Right forelimb (tissue), 1 donor: ENCODE measurements at regions not wholly inside any gene's neighbourhood (a gene's known extent, or its start where the extent isn't known, plus 50 kb on each side); places are given as distances from the start of the nearest gene placed in this dataset.
A peak's percentile ranks its signal among the peaks of the same experiment; 100 is the strongest.

Experiments used
- DNase-seq: peaks from one replicate; pipeline ENCODE4 v3.0.0-alpha.2; 2018

GRCh38 chr2:216553482-216554240, 55.0 kb downstream of the RPL37A start:
- DNase-seq, result no peak

DNA sequence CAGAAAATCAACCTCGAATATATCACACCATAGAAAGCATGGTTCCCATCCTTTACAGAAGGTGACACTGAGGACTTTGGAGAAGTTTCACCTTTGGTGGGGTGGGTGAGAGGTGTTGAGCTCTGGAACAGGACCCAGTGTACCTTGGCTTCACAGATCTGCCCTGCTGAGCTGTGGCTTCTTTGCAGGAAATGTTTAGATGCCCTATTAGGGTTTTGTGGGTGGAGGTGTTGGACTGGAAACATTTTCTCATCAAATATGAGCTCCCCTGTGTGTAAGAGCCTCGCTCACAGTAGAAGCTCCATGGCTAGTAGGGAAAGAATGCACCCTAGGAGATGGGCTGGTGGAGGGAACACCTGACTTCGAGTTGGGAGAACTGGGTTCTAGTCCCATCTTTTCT, 55.6 kb downstream of the RPL37A start:
- no peak for DNase-seq

DNA sequence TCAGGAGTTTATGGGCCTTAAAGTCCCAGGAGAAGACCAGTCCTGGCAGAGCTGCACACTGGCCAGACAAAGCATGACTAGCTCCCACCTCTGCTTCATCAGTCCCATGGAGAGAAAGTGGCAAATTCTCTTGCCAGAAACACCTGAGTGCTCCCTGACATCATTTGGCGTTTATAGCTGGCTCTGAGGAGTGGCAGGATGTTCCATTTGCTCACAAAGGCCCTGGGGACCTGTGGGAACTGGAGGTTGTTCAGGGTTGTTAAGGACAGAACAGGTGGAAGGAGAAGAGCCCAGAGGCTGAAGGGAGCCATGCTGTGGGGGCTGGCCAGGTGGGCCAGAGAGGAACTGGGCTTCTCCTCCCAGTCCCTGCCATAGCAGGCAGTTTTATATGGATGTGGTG, 56.1 kb downstream of the RPL37A start:
- DNase-seq, result no peak

- no peak for DNase-seq
Observed at GRCh38 chr2:216555274-216555673, 56.6 kb downstream of the RPL37A start.

- DNase-seq, result no peak
Observed at GRCh38 chr2:216556202-216556601, 57.6 kb downstream of the RPL37A start.

GRCh38 chr2:216557413-216557812, 58.8 kb downstream of the RPL37A start:
- DNase-seq, result no peak

GRCh38 chr2:216557820-216558219, 59.2 kb downstream of the RPL37A start:
- DNase-seq, result no peak

DNA sequence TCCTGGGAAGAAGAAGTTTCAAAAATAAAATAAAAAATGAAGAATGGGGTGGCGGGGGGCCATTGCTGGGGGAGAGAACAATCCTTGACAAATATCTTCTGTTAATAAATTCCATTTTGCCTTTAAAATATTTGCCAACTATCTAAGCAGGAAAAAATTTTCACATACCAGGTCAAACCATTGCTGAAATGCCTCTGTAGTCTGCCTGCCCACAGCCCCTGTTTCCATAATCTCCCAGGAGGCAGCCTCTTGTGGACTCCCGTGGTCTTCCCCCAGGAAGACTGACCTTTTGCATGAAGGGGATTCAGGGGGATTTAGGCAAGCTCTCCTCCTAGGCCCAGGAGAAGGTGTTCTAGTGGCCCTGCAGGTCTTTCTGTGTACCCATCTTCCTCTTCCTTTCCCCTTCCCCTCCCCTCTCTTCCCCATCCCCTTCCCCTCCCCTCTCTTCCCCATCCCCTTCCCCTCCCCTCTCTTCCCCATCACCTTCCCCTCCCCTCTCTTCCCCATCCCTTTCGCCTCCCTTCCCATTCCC, 61.0 kb downstream of the RPL37A start:
- no peak for DNase-seq

- DNase-seq, result no peak
Observed at GRCh38 chr2:216560838-216561270, 62.2 kb downstream of the RPL37A start.

DNA sequence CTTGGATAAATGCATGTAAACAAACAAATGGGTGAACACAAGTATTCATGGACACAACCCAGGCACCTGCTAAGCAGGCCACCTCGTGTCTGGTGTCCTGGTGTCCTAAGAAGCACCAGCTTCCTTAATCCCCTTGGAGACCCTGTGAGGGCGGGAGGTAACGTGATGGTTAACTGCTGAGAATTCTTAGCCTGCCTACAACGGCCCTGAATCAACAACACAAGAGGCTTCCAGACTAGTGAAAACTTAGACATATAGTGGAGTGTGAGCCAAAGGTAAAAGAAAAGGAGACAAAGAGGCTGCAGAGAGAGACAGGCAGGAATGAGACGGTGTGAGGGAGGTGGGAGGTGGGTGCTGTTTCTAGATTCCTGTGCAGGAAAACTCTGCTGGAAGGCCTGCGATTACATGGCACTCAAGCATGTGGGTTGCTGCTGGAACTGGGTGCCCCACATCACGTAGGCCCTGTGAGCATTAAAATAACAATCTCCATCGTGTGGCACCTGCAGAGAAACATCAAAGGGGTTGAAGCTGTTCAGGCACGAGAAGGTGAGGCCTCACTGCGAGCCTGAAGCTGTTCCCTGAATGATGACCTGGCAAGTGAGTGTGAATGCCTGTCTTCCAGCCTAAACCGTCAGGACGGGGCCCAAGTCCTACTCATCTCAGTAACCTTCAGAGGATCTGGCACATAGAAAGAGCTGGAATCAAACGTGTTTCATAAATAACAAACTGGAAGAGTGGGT, 64.2 kb downstream of the RPL37A start:
- DNase-seq, result no peak

DNA sequence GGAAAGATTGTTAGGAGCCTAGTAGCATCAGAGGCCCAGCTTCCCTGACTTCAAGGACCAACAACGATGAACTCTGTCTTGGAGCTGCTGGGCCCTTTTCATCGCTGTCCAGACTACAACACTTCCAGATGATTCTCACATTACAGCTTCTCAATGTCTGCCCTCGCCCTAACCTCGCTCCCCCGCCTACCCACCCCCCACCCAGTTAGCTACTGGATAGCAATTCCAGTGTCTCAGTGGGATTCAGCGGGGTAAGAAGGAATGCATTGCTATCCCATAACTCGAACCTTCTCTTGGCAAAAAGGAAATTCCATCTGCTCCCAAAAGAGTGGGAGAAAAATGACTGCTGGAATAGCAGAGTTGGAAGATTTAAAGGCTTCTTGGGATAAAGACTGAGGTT, 65.0 kb downstream of the RPL37A start:
- DNase-seq, result no peak

DNA sequence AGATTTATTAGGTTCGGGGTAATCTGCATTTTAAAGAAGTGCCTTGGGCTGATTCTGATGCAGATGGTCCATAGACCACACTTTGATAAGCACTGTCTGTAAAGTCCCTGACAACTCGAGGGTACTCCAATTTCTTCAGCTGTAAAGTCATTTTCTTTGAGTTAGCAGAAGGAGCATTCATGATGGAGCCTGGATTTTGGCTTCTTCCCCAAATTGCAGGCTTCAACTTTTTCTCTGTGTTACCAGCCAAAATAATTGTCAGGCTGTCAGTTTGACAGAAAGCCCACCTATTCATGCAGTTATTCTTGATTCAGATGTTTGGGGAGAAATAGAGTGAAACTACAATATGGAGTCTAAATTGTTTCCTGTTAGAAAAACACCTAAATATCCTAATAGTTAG, 66.0 kb downstream of the RPL37A start:
- no peak for DNase-seq

DNA sequence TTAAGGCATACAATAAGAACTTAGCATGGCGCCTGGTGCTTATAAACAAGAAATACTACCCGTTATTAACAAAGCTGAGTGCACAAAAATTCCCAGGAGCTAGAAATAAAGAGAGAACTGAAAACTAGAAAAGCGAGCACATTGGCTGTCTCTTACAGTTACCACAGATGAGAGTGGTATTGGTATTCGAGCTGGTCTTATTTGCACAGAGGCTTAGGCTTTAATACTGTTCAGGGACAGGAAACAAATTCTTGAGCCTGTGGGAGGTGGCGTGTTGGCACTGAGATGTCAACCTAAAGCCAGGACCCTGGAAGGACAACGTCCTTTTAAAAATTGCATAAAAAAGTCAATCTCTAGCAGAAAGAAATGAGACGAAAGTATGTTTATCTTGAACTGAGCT, 67.3 kb upstream of the IGFBP2 start:
- DNase-seq, result no peak

DNA sequence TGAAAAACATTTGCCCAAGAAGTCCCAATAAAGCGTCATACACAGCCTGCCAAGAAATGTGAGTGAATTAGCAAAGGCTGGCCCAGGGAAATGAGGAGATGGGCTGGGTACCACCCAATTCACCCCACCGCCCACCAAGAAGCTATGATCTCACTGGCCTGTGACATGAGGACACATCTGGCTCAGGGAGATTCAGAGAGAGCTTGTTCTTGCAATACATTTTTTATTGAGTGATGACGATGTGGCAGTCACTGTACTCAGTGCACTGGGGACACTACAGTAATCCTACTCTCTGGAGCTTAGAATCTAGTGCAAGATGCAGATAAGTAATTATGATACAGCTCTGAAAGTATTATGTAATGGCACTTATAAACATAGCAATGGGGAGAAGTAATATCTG, 64.6 kb upstream of the IGFBP2 start:
- DNase-seq, result no peak

GRCh38 chr2:216569765-216570164, 63.5 kb upstream of the IGFBP2 start:
- no peak for DNase-seq

- DNase-seq, result no peak
Observed at GRCh38 chr2:216570357-216570756, 62.9 kb upstream of the IGFBP2 start.

- no peak for DNase-seq
Observed at GRCh38 chr2:216571178-216571908, 61.9 kb upstream of the IGFBP2 start.

GRCh38 chr2:216571909-216572513, 61.2 kb upstream of the IGFBP2 start:
- DNase-seq, result no peak

- DNase-seq, result peak; percentile 60
Observed at GRCh38 chr2:216572582-216573578, 60.3 kb upstream of the IGFBP2 start.

DNA sequence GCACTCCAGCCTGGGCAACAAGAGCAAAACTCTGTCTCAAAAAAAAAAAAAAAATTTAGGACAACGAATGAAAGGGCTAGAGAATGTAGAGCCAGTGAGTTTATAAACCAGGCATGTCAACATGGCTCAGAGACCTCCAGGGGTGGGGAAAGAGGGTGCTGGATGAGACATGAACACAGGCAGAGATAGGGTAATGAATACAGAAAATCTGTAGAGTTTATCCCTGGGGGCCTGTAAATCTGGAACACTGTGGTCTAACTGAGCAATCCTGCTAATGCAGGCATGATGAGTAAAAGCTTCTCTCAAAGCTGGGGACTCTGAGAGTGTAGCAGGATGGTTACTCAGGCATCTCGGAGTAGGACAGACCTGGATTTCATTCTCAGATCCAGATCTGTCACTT, 59.2 kb upstream of the IGFBP2 start:
- DNase-seq, result no peak

DNA sequence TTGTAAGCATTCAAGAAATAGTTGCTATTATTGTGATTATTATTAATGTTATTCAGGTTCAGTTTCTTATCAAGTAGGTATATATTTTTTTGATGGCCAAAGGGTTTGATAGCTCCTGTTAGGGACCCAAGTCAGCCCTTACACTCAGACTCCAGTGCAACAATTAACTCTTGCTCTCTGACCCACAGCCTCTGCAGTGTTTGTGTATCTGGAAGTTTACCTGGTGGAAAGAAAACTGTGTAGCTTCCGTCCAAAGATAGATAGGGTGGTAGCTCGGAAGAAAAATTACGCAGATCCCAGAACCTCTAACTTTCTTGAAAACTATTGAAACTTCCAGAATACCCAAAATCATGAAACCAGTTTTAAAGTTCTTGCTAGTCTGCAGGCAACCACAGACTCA, 58.6 kb upstream of the IGFBP2 start:
- no peak for DNase-seq

GRCh38 chr2:216575465-216575864, 57.8 kb upstream of the IGFBP2 start:
- DNase-seq, result no peak
